Lower leg skin (tissue), 4 donors: ENCODE measurements at regions not wholly inside any gene's neighbourhood (a gene's known extent, or its start where the extent isn't known, plus 50 kb on each side); places are given as distances from the start of the nearest gene placed in this dataset.

Experiments used
- DNase-seq, 2 donors: peaks; one replicate each; pipeline ENCODE4 v3.0.0-alpha.2; 2019; ENCODE audit warnings: low spot score in 2 of 2
- H3K4me3 ChIP-seq: fragments of 200-600 bp; sonication (generic); 2 replicates; pipeline ENCODE4 v1.5.1; 2017; ENCODE audit warnings: mild to moderate bottlenecking, low read depth; ENCODE audit not compliant: poor library complexity, severe bottlenecking
- CTCF ChIP-seq, 3 donors: fragments of 450-650 bp; IDR thresholded peaks; one replicate each; pipeline ENCODE4 v1.5.1; 2016; ENCODE audit warnings: antibody characterized with exemption in 3 of 3, mild to moderate bottlenecking in 3 of 3, moderate library complexity in 2 of 3
- POLR2A ChIP-seq, 2 donors: fragments of 450-650 bp; IDR thresholded peaks; one replicate each; pipeline ENCODE4 v1.6.1; 2016 to 2017; ENCODE audit warnings: antibody characterized with exemption in 2 of 2, mild to moderate bottlenecking in 1 of 2, moderate library complexity in 1 of 2
- WGBS, 2 donors: methylation state at CpG; one replicate each; pipeline ENCODE4 v1.1.5; 2018; 5-methylcytosine and 5-hydroxymethylcytosine counted together
- intact Hi-C: fragments of 100-400 bp; cut with DNase I; formaldehyde crosslinking; loops from one replicate; pipeline ENCODE4 v1.15.0; 2023; ENCODE audit warnings: low total_unique reads

GRCh38 chr2:144858211-144858610 is 338.3 kb upstream of the ZEB2 start:
- TF ChIP-seq CTCF (IDR thresholded peaks at IDR 0.05) (no peak), POLR2A (IDR thresholded peaks at IDR 0.05) (no peak)
- 72 to 73% methylated on average over 4 of the region's 4 CpGs for WGBS, 2 donors
- intact Hi-C loops: no loop called here
- no peak overlapping the region for H3K4me3 ChIP-seq
- no peak for DNase-seq

DNA sequence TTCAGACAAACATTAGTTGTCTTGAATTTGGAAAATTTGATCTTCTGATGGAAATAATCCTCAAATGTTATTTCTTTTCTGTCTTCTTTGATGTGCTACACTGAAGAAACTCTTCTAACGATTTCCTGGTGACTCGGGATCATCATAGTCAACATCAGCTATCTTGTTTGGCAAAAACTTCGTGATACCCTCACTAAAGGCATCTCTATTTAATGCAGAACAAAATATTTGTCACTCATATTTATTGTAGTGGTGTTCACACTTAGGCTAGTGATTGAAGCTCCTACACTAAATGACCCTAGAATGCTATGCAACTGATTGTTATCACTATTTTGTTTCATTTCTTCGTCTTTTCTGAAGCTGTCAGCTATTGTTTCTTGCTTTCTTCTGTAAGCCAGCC is 334.7 kb upstream of the ZEB2 start:
- TF ChIP-seq CTCF (IDR thresholded peaks at IDR 0.05) (no peak), POLR2A (IDR thresholded peaks at IDR 0.05) (no peak)
- DNase-seq: no peak
- no peak overlapping the region for H3K4me3 ChIP-seq
- intact Hi-C loops: no loop called here
- 86 to 91% methylated on average over 4 of the region's 4 CpGs for WGBS, 2 donors

DNA sequence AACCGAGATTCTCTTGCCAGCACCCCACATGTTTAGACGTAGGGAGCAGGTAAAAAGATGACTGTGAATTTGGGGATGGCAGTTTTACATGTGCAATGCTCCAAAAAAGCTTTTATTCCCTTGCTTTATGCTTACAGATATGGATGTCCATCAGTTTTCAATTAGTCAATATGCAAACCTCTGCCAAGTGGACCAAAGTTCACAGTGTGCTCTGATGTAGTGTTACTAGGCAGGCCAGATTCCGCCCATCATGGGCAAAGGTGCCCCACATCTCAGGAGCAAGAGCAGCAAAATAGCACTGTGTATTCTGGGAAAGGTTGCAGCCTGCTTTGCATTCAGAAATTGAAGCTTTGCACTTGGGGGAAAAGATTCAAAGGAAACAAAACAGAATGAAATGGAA is 329.7 kb upstream of the ZEB2 start:
- TF ChIP-seq CTCF (IDR thresholded peaks at IDR 0.05) (no peak), POLR2A (IDR thresholded peaks at IDR 0.05) (no peak)
- H3K4me3 ChIP-seq: no peak overlapping the region
- intact Hi-C loops: no loop called here
- WGBS, 2 donors: 58 to 65% methylated on average over 3 of the region's 3 CpGs
- DNase-seq: no peak

- WGBS, 2 donors: 85 to 94% methylated on average over 2 of the region's 2 CpGs
- H3K4me3 ChIP-seq: no peak overlapping the region
- intact Hi-C loops: no loop called here
- TF ChIP-seq POLR2A (IDR thresholded peaks at IDR 0.05): no peak
- TF ChIP-seq CTCF (IDR thresholded peaks at IDR 0.05): no peak
- DNase-seq: no peak
These were observed 328.5 kb upstream of the ZEB2 start for GRCh38 chr2:144848423-144848822.

GRCh38 chr2:144847347-144848080 is 327.6 kb upstream of the ZEB2 start:
- intact Hi-C loops: no loop called here

More at GRCh38 chr2:144847347-144848080, 327.6 kb upstream of the ZEB2 start:
- 84 to 90% methylated on average over 5 of the region's 5 CpGs for WGBS, 2 donors
- TF ChIP-seq CTCF (IDR thresholded peaks at IDR 0.05) (no peak), POLR2A (IDR thresholded peaks at IDR 0.05) (no peak)
- no peak overlapping the region for H3K4me3 ChIP-seq
- DNase-seq: no peak
